ENCODE measurements at regions not wholly inside any gene's neighbourhood (a gene's known extent, or its start where the extent isn't known, plus 50 kb on each side); places are given as distances from the start of the nearest gene placed in this dataset.

GRCh38 chr20:48571949-48572847 lies 255.6 kb downstream of the PREX1 start:
- no peak for DNase-seq
- H3K14ac ChIP-seq (ENCODE audit: low read length in 2 of 2): no peak overlapping the region
- H3K27me3 ChIP-seq (ENCODE audit: control insufficient read depth in 1 of 2, insufficient read depth in 1 of 2, low read length in 2 of 2): peaks cover 35 to 68% of the 10 kb centered on the region in 2 experiments
- H3K27ac ChIP-seq (ENCODE audit: low read length, poor library complexity, severe bottlenecking): no peak overlapping the region
- H2AK5ac ChIP-seq (ENCODE audit: low read length, severe bottlenecking): no peak overlapping the region
- H3K4me3 ChIP-seq (ENCODE audit: insufficient read depth in 1 of 2, low read depth in 1 of 2, low read length in 2 of 2): no peak overlapping the region
- no peaks in the 10 kb centered on the region for H3K79me1 ChIP-seq (replicated peaks; ENCODE audit: low read length, poor library complexity, severe bottlenecking)
- no peak overlapping the region for H3K23ac ChIP-seq (ENCODE audit: low read length in 2 of 2)
- no peaks in the 10 kb centered on the region for H3K36me3 ChIP-seq (ENCODE audit: control insufficient read depth in 1 of 2, insufficient read depth in 2 of 2, low read depth in 1 of 2, low read length in 2 of 2)
- H2BK12ac ChIP-seq (ENCODE audit: low read length in 2 of 2): no peak overlapping the region
- H2BK15ac ChIP-seq (ENCODE audit: low read depth, poor library complexity, severe bottlenecking): no peak overlapping the region
- no peak overlapping the region for H3K9ac ChIP-seq (ENCODE audit: low read length)
- no peak overlapping the region for H4K8ac ChIP-seq (ENCODE audit: low read length)
- H2AFZ ChIP-seq (ENCODE audit: low read depth, low read length): no peak overlapping the region
- H3K4me1 ChIP-seq (ENCODE audit: control insufficient read depth, insufficient read depth, low read depth, low read length): no peaks in the 10 kb centered on the region
- H3K4ac ChIP-seq (ENCODE audit: low read depth in 1 of 2, low read length in 2 of 2): no peak overlapping the region
- no peak overlapping the region for H3K4me2 ChIP-seq (ENCODE audit: low read length, poor library complexity, severe bottlenecking)
- no peaks in the 10 kb centered on the region for H3K9me3 ChIP-seq (ENCODE audit: control insufficient read depth, low read length)
- H2BK5ac ChIP-seq (ENCODE audit: low read depth, low read length, poor library complexity, severe bottlenecking): no peak overlapping the region
- H3K18ac ChIP-seq (ENCODE audit: low read depth in 1 of 2, low read length in 2 of 2): no peak overlapping the region
- WGBS: 77% methylated on average over 12 of the region's 14 CpGs
- no peak overlapping the region for H4K91ac ChIP-seq (ENCODE audit: low read length)
- H2BK120ac ChIP-seq (ENCODE audit: low read depth, low read length): no peak overlapping the region

GRCh38 chr20:48569679-48570078 lies 258.1 kb downstream of the PREX1 start:
- H2AFZ ChIP-seq (ENCODE audit: low read depth, low read length): no peak overlapping the region
- peaks cover 27 to 67% of the 10 kb centered on the region in 2 experiments for H3K27me3 ChIP-seq (ENCODE audit: control insufficient read depth in 1 of 2, insufficient read depth in 1 of 2, low read length in 2 of 2)
- no peak overlapping the region for H3K18ac ChIP-seq (ENCODE audit: low read depth in 1 of 2, low read length in 2 of 2)
- H2BK12ac ChIP-seq (ENCODE audit: low read length in 2 of 2): no peak overlapping the region
- DNase-seq: no peak
- H3K23ac ChIP-seq (ENCODE audit: low read length in 2 of 2): no peak overlapping the region
- no peak overlapping the region for H3K27ac ChIP-seq (ENCODE audit: low read length, poor library complexity, severe bottlenecking)
- H4K91ac ChIP-seq (ENCODE audit: low read length): no peak overlapping the region
- no peak overlapping the region for H2BK5ac ChIP-seq (ENCODE audit: low read depth, low read length, poor library complexity, severe bottlenecking)
- H3K9ac ChIP-seq (ENCODE audit: low read length): no peak overlapping the region
- no peak overlapping the region for H3K14ac ChIP-seq (ENCODE audit: low read length in 2 of 2)
- H3K9me3 ChIP-seq (ENCODE audit: control insufficient read depth, low read length): peaks cover under 1% of the 10 kb centered on the region
- H3K4me2 ChIP-seq (ENCODE audit: low read length, poor library complexity, severe bottlenecking): no peak overlapping the region
- H3K36me3 ChIP-seq (ENCODE audit: control insufficient read depth in 1 of 2, insufficient read depth in 2 of 2, low read depth in 1 of 2, low read length in 2 of 2): no peaks in the 10 kb centered on the region
- H3K79me1 ChIP-seq (replicated peaks; ENCODE audit: low read length, poor library complexity, severe bottlenecking): no peaks in the 10 kb centered on the region
- no peak overlapping the region for H2BK15ac ChIP-seq (ENCODE audit: low read depth, poor library complexity, severe bottlenecking)
- H2AK5ac ChIP-seq (ENCODE audit: low read length, severe bottlenecking): no peak overlapping the region
- H3K4ac ChIP-seq (ENCODE audit: low read depth in 1 of 2, low read length in 2 of 2): no peak overlapping the region
- no peaks in the 10 kb centered on the region for H3K4me1 ChIP-seq (ENCODE audit: control insufficient read depth, insufficient read depth, low read depth, low read length)
- H4K8ac ChIP-seq (ENCODE audit: low read length): no peak overlapping the region
- H2BK120ac ChIP-seq (ENCODE audit: low read depth, low read length): no peak overlapping the region
- H3K4me3 ChIP-seq (ENCODE audit: insufficient read depth in 1 of 2, low read depth in 1 of 2, low read length in 2 of 2): no peak overlapping the region
- 92% methylated on average over 9 of the region's 9 CpGs for WGBS

GRCh38 chr20:48568520-48568919 lies 259.3 kb downstream of the PREX1 start:
- H3K14ac ChIP-seq (ENCODE audit: low read length in 2 of 2): no peak overlapping the region
- H4K91ac ChIP-seq (ENCODE audit: low read length): no peak overlapping the region
- no peaks in the 10 kb centered on the region for H3K36me3 ChIP-seq (ENCODE audit: control insufficient read depth in 1 of 2, insufficient read depth in 2 of 2, low read depth in 1 of 2, low read length in 2 of 2)
- H3K9ac ChIP-seq (ENCODE audit: low read length): no peak overlapping the region
- H3K79me1 ChIP-seq (replicated peaks; ENCODE audit: low read length, poor library complexity, severe bottlenecking): no peaks in the 10 kb centered on the region
- no peak for DNase-seq
- peaks cover 26 to 56% of the 10 kb centered on the region in 2 experiments for H3K27me3 ChIP-seq (ENCODE audit: control insufficient read depth in 1 of 2, insufficient read depth in 1 of 2, low read length in 2 of 2)
- 91% methylated on average over 4 of the region's 5 CpGs for WGBS
- H2BK12ac ChIP-seq (ENCODE audit: low read length in 2 of 2): no peak overlapping the region
- H4K8ac ChIP-seq (ENCODE audit: low read length): no peak overlapping the region
- no peak overlapping the region for H3K18ac ChIP-seq (ENCODE audit: low read depth in 1 of 2, low read length in 2 of 2)
- H3K23ac ChIP-seq (ENCODE audit: low read length in 2 of 2): no peak overlapping the region
- no peak overlapping the region for H3K4me2 ChIP-seq (ENCODE audit: low read length, poor library complexity, severe bottlenecking)
- no peak overlapping the region for H3K4ac ChIP-seq (ENCODE audit: low read depth in 1 of 2, low read length in 2 of 2)
- peaks cover 3% of the 10 kb centered on the region for H3K9me3 ChIP-seq (ENCODE audit: control insufficient read depth, low read length)
- H2AFZ ChIP-seq (ENCODE audit: low read depth, low read length): no peak overlapping the region
- no peak overlapping the region for H3K4me3 ChIP-seq (ENCODE audit: insufficient read depth in 1 of 2, low read depth in 1 of 2, low read length in 2 of 2)
- H2AK5ac ChIP-seq (ENCODE audit: low read length, severe bottlenecking): no peak overlapping the region
- H3K4me1 ChIP-seq (ENCODE audit: control insufficient read depth, insufficient read depth, low read depth, low read length): no peaks in the 10 kb centered on the region
- no peak overlapping the region for H2BK5ac ChIP-seq (ENCODE audit: low read depth, low read length, poor library complexity, severe bottlenecking)
- no peak overlapping the region for H3K27ac ChIP-seq (ENCODE audit: low read length, poor library complexity, severe bottlenecking)
- no peak overlapping the region for H2BK15ac ChIP-seq (ENCODE audit: low read depth, poor library complexity, severe bottlenecking)
- H2BK120ac ChIP-seq (ENCODE audit: low read depth, low read length): no peak overlapping the region

GRCh38 chr20:48567145-48567544 lies 260.7 kb downstream of the PREX1 start:
- Histone ChIP-seq H3K4me1 (ENCODE audit: control insufficient read depth, insufficient read depth, low read depth, low read length) (no peaks in the 10 kb centered on the region), H4K91ac (ENCODE audit: low read length) (no peak overlapping the region), H2AFZ (ENCODE audit: low read depth, low read length) (no peak overlapping the region), H3K23ac (ENCODE audit: low read length in 2 of 2) (no peak overlapping the region), H3K14ac (ENCODE audit: low read length in 2 of 2) (no peak overlapping the region), H4K8ac (ENCODE audit: low read length) (no peak overlapping the region), H2BK5ac (ENCODE audit: low read depth, low read length, poor library complexity, severe bottlenecking) (no peak overlapping the region), H2BK15ac (ENCODE audit: low read depth, poor library complexity, severe bottlenecking) (no peak overlapping the region), H3K9ac (ENCODE audit: low read length) (no peak overlapping the region), H2AK5ac (ENCODE audit: low read length, severe bottlenecking) (no peak overlapping the region), H3K36me3 (ENCODE audit: control insufficient read depth in 1 of 2, insufficient read depth in 2 of 2, low read depth in 1 of 2, low read length in 2 of 2) (no peaks in the 10 kb centered on the region), H3K27ac (ENCODE audit: low read length, poor library complexity, severe bottlenecking) (no peak overlapping the region), H3K79me1 (replicated peaks; ENCODE audit: low read length, poor library complexity, severe bottlenecking) (no peaks in the 10 kb centered on the region), H2BK12ac (ENCODE audit: low read length in 2 of 2) (no peak overlapping the region), H3K4me3 (ENCODE audit: insufficient read depth in 1 of 2, low read depth in 1 of 2, low read length in 2 of 2) (no peak overlapping the region), H2BK120ac (ENCODE audit: low read depth, low read length) (no peak overlapping the region), H3K4ac (ENCODE audit: low read depth in 1 of 2, low read length in 2 of 2) (no peak overlapping the region), H3K27me3 (ENCODE audit: control insufficient read depth in 1 of 2, insufficient read depth in 1 of 2, low read length in 2 of 2) (peaks cover 24 to 46% of the 10 kb centered on the region in 2 experiments), H3K18ac (ENCODE audit: low read depth in 1 of 2, low read length in 2 of 2) (no peak overlapping the region), H3K4me2 (ENCODE audit: low read length, poor library complexity, severe bottlenecking) (no peak overlapping the region), H3K9me3 (ENCODE audit: control insufficient read depth, low read length) (peaks cover 3% of the 10 kb centered on the region)
- 72% methylated on average over 5 of the region's 5 CpGs for WGBS
- DNase-seq: no peak
